Mucosa of rectum (tissue), 2 donors: ENCODE measurements at regions not wholly inside any gene's neighbourhood (a gene's known extent, or its start where the extent isn't known, plus 50 kb on each side); places are given as distances from the start of the nearest gene placed in this dataset.

Experiments used
- H3K27ac ChIP-seq, 2 donors: one replicate each; pipeline ENCODE4 v1.7.0; 2013; ENCODE audit warnings: inconsistent platforms in 2 of 2, low read depth in 2 of 2, low read length in 2 of 2
- H3K27me3 ChIP-seq, 2 donors: one replicate each; pipeline ENCODE4 v1.7.0; 2013; ENCODE audit warnings: low read length in 2 of 2; ENCODE audit not compliant: control insufficient read depth in 2 of 2, insufficient read depth in 2 of 2
- H3K36me3 ChIP-seq, 2 donors: one replicate each; pipeline ENCODE4 v1.7.0; 2013; ENCODE audit warnings: low read length in 2 of 2; ENCODE audit not compliant: control insufficient read depth in 2 of 2, insufficient read depth in 2 of 2
- H3K4me1 ChIP-seq, 2 donors: one replicate each; pipeline ENCODE4 v1.7.0; 2013; ENCODE audit warnings: low read length in 2 of 2, mild to moderate bottlenecking in 1 of 2; ENCODE audit not compliant: control insufficient read depth in 2 of 2, insufficient read depth in 2 of 2
- H3K4me3 ChIP-seq, 2 donors: one replicate each; pipeline ENCODE4 v1.7.0; 2013; ENCODE audit warnings: low read length in 2 of 2
- H3K9ac ChIP-seq, 2 donors: one replicate each; pipeline ENCODE4 v1.7.0; 2013; ENCODE audit warnings: low read length in 2 of 2, low read depth in 1 of 2, mild to moderate bottlenecking in 1 of 2
- H3K9me3 ChIP-seq, 2 donors: one replicate each; pipeline ENCODE4 v1.7.0; 2013; ENCODE audit warnings: low read length in 2 of 2; ENCODE audit not compliant: control insufficient read depth in 2 of 2
- donor health status: healthy.
- donor health status: Normal muscosa, but diverticular disease.

GRCh38 chr7:10731253-10731773, 242.4 kb upstream of the PHF14 start:
- Histone ChIP-seq H3K36me3 (no peaks in the 10 kb centered on the region), H3K27ac (no peak overlapping the region), H3K9me3 (peaks cover 0 to 6% of the 10 kb centered on the region in 2 donors), H3K9ac (no peak overlapping the region), H3K4me1 (no peaks in the 10 kb centered on the region), H3K27me3 (no peaks in the 10 kb centered on the region), H3K4me3 (no peak overlapping the region)

- Histone ChIP-seq H3K9me3 (peaks cover 0 to 6% of the 10 kb centered on the region in 2 donors), H3K36me3 (no peaks in the 10 kb centered on the region), H3K4me1 (no peaks in the 10 kb centered on the region), H3K27me3 (no peaks in the 10 kb centered on the region), H3K4me3 (no peak overlapping the region), H3K27ac (no peak overlapping the region), H3K9ac (no peak overlapping the region)
Measured at GRCh38 chr7:10733747-10734146, 239.9 kb upstream of the PHF14 start.

GRCh38 chr7:10734595-10734994, 239.1 kb upstream of the PHF14 start:
- Histone ChIP-seq H3K36me3 (no peaks in the 10 kb centered on the region), H3K9ac (no peak overlapping the region), H3K4me1 (no peaks in the 10 kb centered on the region), H3K27me3 (no peaks in the 10 kb centered on the region), H3K27ac (no peak overlapping the region), H3K4me3 (no peak overlapping the region), H3K9me3 (peaks cover 0 to 6% of the 10 kb centered on the region in 2 donors)

- H3K27ac ChIP-seq, result no peak overlapping the region
- no peaks in the 10 kb centered on the region for H3K27me3 ChIP-seq
- H3K4me3 ChIP-seq, result no peak overlapping the region
- no peak overlapping the region for H3K9ac ChIP-seq
- no peaks in the 10 kb centered on the region for H3K36me3 ChIP-seq
- no peaks in the 10 kb centered on the region for H3K4me1 ChIP-seq
- peaks cover 0 to 3% of the 10 kb centered on the region in 2 donors for H3K9me3 ChIP-seq
Measured at GRCh38 chr7:10739401-10739800, 234.3 kb upstream of the PHF14 start.

- H3K36me3 ChIP-seq, result no peaks in the 10 kb centered on the region
- H3K4me1 ChIP-seq, result no peaks in the 10 kb centered on the region
- no peaks in the 10 kb centered on the region for H3K27me3 ChIP-seq
- no peak overlapping the region for H3K27ac ChIP-seq
- no peaks in the 10 kb centered on the region for H3K9me3 ChIP-seq
- H3K9ac ChIP-seq, result no peak overlapping the region
- no peak overlapping the region for H3K4me3 ChIP-seq
Measured at GRCh38 chr7:10740805-10741204, 232.9 kb upstream of the PHF14 start.

- Histone ChIP-seq H3K27me3 (no peaks in the 10 kb centered on the region), H3K27ac (no peak overlapping the region), H3K36me3 (no peaks in the 10 kb centered on the region), H3K4me3 (no peak overlapping the region), H3K9me3 (peaks cover 2 to 14% of the 10 kb centered on the region in 2 donors), H3K4me1 (no peaks in the 10 kb centered on the region), H3K9ac (no peak overlapping the region)
Measured at GRCh38 chr7:10756981-10757380, 216.7 kb upstream of the PHF14 start.

- no peak overlapping the region for H3K4me3 ChIP-seq
- H3K27me3 ChIP-seq, result no peaks in the 10 kb centered on the region
- no peak overlapping the region for H3K9ac ChIP-seq
- no peaks in the 10 kb centered on the region for H3K4me1 ChIP-seq
- H3K27ac ChIP-seq, result no peak overlapping the region
- H3K36me3 ChIP-seq, result no peaks in the 10 kb centered on the region
- H3K9me3 ChIP-seq, result peaks cover 2 to 18% of the 10 kb centered on the region in 2 donors
Measured at GRCh38 chr7:10759120-10759519, 214.6 kb upstream of the PHF14 start.

GRCh38 chr7:10767771-10768170, 205.9 kb upstream of the PHF14 start:
- no peaks in the 10 kb centered on the region for H3K4me1 ChIP-seq

GRCh38 chr7:10770176-10770575, 203.5 kb upstream of the PHF14 start:
- Histone ChIP-seq H3K36me3 (no peaks in the 10 kb centered on the region), H3K27ac (no peak overlapping the region), H3K4me3 (no peak overlapping the region), H3K9me3 (no peaks in the 10 kb centered on the region), H3K4me1 (no peaks in the 10 kb centered on the region), H3K9ac (no peak overlapping the region), H3K27me3 (no peaks in the 10 kb centered on the region)

More at GRCh38 chr7:10767771-10768170, 205.9 kb upstream of the PHF14 start:
- H3K27ac ChIP-seq, result no peak overlapping the region
- H3K27me3 ChIP-seq, result no peaks in the 10 kb centered on the region
- H3K9ac ChIP-seq, result no peak overlapping the region
- H3K4me3 ChIP-seq, result no peak overlapping the region
- no peaks in the 10 kb centered on the region for H3K36me3 ChIP-seq
- peaks cover 0 to 5% of the 10 kb centered on the region in 2 donors for H3K9me3 ChIP-seq

GRCh38 chr7:10773430-10773829, 200.2 kb upstream of the PHF14 start:
- no peaks in the 10 kb centered on the region for H3K36me3 ChIP-seq
- H3K27me3 ChIP-seq, result no peaks in the 10 kb centered on the region
- H3K9me3 ChIP-seq, result no peaks in the 10 kb centered on the region
- H3K4me3 ChIP-seq, result no peak overlapping the region
- H3K9ac ChIP-seq, result no peak overlapping the region
- no peak overlapping the region for H3K27ac ChIP-seq
- no peaks in the 10 kb centered on the region for H3K4me1 ChIP-seq
